NK-92 treated with Interleukin-12 subunit alpha and Interleukin-12 subunit beta, amount 100 ng/mL, for 24 hours (cell line): ENCODE measurements at regions not wholly inside any gene's neighbourhood (a gene's known extent, or its start where the extent isn't known, plus 50 kb on each side); places are given as distances from the start of the nearest gene placed in this dataset.
"Not testable (repeated sequence)": the region's sequence is repeated elsewhere in the genome, so short reads cannot be mapped to it uniquely, and the experiment has no call there.

Experiments
- DNase-seq: peaks from one replicate; lab custom pipeline; 2025; lab: John Stamatoyannopoulos, UW

DNA sequence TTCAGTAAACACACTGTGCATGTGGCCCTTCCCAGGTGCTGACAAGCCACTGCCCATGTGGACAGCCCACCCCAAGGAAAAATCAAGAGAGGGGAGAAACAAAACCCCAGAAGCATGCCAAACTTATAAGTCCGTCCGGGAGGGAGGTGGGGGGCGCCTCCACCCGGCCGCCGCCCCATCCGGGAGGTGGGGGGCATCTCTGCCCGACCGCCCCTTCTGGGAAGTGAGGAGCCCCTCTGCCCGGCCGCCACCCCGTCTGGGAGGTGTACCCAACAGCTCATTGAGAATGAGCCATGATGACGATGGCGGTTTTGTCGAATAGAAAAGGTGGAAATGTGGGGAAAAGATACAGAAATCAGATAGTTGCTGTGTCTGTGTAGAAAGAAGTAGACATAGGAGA is 53.8 kb upstream of the C2CD4B start:
- DNase-seq, result no peak

DNA sequence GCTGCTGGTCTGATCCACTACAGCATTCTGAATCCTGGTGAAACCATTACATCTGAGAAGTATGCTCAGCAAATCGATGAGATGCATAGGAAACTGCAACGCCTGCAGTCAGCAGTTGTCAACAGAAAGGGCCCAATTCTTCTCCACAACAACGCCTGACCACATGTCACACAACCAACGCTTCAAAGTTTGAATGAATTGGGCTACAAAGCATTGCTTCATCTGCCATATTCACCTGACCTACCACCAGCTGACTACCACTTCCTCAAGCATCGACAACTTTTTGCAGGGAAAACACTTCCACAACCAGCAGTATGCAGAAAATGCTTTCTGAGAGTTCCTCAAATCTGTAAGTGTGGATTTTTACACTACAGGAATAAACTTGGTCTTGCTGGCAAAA is 54.7 kb upstream of the C2CD4B start:
- no peak for DNase-seq

- no peak for DNase-seq
Observed at GRCh38 chr15:62223020-62223419, 57.9 kb upstream of the C2CD4B start.

DNA sequence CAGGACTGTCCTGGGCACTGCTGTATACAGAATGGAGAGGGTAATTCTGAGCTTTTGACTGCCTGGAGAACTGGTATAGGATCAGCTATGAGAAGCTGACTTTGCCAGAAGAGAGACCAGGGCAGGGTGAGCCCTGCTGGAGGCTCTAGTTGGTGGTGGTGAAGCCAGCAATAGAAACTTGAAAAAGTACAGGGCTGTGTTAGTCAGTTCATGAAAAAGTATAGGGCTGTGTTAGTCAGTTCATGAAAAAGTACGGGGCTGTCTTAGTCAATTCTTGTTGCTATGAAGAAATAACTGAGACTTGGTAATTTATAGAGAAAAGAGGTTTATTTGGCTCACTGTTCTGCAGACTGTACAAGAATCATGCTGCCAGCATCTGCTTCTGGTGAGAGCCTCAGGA is 63.5 kb upstream of the C2CD4B start:
- no peak for DNase-seq

DNA sequence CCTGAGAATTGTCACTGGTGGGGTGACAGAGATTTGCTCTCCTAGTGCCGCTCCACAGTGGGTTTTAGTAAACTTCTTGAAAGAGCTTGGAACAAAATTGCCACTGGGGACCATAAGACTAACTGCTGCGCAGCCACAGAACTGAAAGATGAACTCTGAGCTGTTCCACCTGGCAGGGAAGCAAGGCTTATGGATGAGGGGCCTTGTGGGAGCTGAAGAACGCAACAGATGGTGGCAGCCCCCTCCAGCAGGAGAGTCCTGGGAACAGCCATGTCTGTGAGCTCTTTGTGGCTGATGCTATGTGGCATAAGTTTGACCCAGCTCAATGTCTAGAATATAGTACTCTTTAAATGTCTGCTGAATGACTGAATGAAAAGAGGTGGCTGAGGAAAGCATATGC is 66.8 kb upstream of the C2CD4B start:
- DNase-seq, result no peak

- no peak for DNase-seq
Observed at GRCh38 chr15:62240121-62241096, 75.3 kb upstream of the C2CD4B start.

DNA sequence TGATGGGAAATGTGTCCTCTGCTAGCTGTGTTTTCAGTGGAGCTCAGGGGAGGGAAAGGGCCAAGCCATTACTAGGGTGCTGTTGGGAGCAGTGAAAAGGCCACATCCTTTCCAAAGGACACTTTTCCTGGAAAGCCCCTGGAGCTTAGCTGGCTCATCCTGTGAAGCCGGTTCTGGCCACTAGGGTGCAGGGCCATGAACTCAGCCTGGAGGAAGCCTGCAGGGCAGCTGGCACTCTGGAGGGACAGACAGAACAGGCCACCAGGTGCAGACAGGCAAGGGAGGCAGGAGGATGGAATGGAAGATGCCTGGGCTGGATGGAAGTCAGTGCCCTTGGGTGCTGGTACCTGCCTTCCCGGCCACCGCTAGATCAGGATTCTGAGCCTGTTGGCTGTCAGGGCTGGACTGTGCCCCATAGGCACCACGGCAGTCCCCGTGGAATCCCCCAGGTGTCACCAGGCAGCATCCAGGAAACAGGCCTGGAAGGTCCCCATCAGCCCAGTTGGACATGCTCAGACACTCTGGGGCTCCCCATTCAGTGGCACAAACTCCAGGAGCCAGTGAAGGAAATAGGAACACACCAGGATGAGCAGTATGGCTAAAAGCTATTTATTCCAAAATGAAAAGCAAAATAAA is 76.2 kb upstream of the C2CD4B start:
- no peak for DNase-seq

GRCh38 chr15:62242999-62243398 is 77.9 kb upstream of the C2CD4B start:
- no peak for DNase-seq

GRCh38 chr15:62244762-62245161 is 79.7 kb upstream of the C2CD4B start:
- no peak for DNase-seq

DNA sequence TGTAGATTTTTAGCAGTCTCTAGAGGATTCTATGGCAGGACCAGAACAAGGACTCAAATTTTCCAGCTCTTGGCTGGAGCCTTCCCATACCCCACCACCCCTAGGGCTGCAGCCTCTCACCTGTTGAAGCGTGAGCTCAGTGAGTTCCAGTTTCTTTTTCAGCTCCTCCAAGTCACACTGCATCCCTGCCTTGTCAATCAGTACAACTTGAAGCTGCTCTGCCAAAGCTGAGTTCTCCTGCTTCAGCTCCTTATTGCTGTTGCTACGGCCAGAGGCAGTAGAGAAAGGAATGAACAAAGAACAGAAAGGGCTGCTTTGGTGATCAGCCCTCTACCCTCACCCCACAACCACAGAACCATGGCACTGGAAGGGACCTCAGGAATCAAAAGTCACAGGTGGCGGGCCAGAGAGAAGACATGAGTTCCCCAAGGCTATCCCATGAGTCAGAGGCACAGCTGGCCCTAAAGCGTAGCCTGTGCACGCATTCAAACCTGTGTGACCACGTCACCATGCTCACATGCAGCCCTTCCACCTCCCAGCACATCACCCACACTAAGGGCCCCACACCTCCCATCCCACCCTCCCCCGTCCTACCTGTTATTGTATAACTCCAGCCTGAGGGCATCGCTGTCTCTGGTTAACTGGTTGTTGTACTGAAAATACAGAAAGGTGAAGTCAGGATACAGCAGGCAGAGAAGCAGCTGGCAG is 83.3 kb upstream of the C2CD4B start:
- no peak for DNase-seq

- no peak for DNase-seq
Observed at GRCh38 chr15:62249501-62249900, 84.4 kb upstream of the C2CD4B start.

DNA sequence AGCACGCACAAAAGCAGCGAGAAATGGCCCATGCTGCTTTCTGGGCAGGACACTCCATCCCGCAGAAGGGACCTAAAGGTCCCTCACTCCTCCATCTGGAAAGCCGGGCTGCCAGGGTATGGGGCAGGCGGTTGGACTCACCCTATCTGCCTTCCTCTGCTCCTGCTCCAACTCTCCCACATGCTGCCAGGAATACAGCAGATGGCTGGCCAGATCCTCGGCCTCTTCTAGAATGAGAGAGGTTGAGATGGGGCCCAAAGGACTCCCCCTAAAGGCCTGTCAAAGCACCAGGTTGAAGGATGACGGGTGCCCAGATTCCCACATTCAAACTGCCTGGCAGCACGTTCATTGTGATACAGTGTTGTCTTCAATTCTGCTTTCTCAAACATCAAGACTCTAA is 85.1 kb upstream of the C2CD4B start:
- DNase-seq, result no peak

DNA sequence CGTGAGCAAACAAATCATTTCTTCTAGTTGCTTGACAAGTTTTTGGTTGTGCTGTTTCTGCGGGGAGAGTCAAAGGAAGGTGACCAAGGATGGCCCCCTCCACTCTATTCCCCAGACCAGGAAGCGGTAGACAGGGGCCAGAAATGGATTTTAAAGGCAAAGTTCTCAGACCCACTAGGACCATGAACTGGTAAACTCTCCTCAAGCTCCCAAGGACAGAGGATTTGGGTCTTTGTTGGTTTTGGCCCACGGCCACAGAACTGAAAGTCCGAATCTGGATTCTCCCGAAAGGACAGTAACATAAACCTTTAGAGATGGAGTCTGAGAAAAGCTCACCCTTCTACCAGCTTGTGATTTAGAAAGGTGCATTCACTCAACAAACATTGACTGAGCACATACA is 85.9 kb upstream of the C2CD4B start:
- no peak for DNase-seq

DNA sequence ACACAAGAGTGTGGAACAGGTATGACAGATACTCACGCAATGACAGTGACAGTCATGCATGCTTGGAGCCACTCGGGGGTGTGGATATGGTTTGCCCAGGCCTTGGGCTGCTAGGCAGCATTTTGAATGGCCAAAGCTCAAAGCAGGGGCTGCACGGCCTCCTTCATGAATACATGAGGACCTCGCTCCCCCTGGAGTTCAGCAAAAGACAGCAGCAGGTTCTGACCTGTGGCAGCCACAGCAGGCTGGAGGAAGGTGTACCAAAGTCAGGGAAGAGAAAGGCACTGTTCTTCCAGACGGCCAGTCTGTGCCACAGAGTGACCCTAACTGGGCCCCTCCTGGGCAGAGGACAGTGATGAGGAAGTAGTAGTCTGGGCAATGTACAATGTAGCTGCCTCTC is 88.2 kb upstream of the C2CD4B start:
- no peak for DNase-seq

DNA sequence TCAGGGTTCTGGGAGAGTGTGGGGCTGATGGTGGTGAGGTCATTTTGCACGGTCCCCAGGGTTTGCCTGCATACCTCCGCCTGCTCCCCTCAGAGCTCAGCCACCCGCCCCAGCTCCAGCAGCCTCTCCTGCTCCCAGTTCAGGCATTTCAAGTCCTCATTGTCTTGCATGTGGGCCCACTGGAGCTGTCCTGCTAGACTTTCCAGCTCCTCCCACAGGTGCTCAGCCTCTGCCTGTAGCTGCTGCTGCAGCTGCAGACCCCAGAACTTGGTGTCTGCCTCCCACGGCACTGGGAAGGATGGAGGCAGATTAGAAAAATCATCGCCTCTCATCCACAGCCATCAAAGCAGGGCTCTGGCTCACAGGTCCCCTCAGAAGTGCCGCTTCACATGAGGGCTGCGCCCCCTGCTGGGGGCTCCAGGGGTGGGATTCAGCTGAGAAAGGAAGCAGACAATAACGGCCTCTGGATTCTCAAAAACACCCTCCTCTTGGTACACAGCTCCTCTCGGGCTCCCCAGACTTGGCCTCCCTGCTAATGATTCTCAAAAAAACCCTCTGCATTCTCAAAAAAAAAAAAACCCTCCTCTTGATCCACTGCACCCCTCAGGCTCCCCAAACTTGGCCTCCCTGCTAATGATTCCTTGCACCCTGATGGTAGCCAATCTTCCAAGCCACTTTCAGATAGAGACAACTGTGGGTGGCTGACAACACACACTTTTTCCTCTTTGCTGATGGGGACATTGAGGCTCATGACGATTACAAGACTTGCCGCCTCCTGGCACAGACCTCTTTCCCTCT is 89.3 kb upstream of the C2CD4B start:
- peak; percentile 39 for DNase-seq

- not testable (repeated sequence) for DNase-seq
Observed at GRCh38 chr15:62256430-62256829, 91.3 kb upstream of the C2CD4B start.

DNA sequence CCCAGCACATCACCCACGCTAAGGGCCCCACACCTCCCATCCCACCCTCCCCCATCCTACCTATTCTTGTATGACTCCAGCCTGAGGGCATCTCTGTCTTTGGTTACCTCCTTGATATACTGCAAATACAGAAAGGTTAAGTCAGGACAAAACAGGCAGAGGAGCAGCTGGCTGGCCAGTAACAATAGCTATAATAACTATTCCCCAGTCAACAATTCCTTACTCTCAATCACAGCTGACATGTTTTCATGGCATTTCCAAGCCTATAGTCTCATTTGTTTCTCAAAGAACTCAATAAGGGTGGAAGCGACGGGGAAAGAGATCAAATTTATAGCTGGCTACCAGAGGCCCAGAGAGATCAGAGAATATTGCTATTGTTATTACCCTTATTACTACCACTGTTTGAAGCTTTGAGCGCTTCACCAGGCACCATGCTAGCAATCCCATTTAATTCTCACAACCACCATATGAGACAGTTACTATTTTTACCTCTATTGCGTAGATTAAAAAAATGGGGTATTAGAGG is 93.0 kb upstream of the C2CD4B start:
- DNase-seq, result no peak

DNA sequence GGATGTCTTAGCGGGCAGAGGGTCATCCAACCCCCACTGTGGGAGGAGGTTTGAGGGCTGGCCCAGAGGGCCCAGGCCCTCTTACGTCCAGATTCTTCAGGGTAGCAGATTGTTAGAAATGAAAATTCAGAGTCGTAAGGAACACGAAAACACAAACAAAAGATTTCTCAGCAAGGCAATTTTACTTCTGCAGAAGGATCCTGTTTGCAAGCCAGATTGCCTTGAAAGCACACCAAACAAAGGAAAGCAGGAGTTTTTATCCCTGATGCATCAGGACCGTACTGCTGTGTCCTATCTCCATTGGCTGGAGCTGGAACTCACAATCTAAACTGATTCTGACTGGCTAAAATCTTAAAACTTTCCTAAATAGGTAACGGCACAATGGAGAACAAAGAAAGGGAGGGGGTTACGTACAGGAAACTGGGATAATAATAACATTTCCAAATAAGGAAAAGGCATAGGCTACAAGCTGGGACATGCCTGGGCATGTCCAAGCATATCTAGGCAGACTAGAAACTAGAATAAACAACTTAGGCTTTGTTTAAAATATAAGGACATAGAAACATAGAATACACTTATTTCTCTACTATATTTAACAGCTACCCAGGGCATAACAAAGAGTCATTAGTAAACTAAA is 97.3 kb upstream of the C2CD4B start:
- no peak for DNase-seq

DNA sequence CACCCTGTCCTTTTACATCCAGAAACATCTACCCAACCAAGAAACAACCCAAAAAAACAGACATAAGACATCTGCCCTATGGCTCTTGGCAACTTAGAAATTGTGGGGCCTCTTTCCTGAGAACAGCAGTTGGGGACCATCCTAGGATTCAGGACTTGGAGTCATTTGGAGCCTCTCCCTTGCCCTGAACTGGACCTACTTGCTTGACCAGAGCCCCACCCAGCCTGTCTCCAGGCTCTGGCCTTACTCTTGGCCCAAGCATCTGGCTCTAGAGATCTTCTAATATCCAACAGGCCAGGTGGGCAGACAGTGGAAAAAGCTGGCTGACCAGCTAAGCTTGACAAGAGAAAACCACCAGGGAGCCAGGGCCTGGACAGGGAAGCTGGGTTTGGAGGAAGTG is 99.1 kb upstream of the C2CD4B start:
- DNase-seq, result no peak

DNA sequence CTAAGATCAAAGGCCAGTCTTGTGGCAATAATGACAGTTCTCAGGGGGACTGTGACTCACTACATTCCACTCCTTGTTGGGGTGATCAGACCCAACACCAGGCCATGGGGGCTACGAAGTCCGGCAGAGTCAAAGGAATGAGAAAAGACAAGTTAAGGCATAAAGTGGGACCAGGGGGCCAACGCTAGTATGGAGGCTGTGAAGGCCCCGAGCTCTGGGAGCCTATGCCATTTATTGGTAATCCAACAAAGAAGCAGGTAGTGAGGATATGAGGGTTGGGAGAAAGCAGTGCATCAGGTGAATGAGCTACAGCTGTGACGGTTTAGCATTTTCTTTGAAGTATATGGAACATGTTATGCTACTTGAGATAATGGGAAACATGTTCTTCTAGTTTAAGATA is 104.4 kb upstream of the C2CD4B start:
- no peak for DNase-seq

DNA sequence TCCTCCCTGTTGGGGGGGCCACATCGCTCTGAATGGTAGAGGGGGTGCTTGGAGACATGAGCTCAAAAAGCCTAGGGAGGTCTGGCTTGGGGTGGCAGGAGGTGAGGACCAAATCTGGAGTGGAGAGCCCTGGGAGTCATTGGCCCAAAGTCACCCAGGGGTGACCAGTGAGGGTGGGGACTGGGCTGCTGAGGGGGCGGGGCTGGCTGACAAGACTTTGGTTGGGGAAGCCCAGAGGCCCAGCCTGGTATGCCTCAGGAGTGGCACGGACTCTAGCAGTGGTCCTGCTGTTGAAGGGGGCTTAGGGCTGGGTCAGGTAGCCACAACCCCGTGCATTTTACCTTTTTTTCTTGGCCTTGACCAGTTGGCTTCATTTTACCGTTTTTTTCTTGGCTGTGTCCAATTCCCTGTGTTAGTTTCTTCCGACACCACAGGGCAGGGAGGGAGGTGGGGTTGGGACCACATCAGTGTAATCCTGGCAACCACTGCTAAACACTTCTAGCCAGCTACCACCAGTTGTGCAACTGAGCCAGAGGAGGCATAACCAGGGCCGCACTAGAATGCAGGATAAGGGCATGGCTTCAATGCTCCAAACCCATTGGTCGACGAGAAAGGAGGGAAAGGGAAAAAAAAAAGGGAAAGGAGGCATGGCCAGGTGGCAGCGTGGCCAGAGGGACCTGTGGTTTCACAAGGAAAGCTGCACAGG is 105.3 kb upstream of the C2CD4B start:
- no peak for DNase-seq
